Keratinocyte (primary cell): ENCODE measurements at regions not wholly inside any gene's neighbourhood (a gene's known extent, or its start where the extent isn't known, plus 50 kb on each side); places are given as distances from the start of the nearest gene placed in this dataset.

Experiments used
- DNase-seq: peaks from one replicate; pipeline ENCODE4 v3.0.0-alpha.2; 2011; ENCODE audit warnings: low read depth, missing footprints, low spot score
- FAIRE-seq: peaks from 2 replicates; lab custom pipeline; 2011; peaks lifted over from hg19 to GRCh38; lab: Jason Lieb, UNC
- H2AFZ ChIP-seq: 2 replicates; pipeline ENCODE4 v1.6.0; 2012; ENCODE audit warnings: low read length, control low read depth, inconsistent platforms; ENCODE audit not compliant: control insufficient read depth
- H3K27ac ChIP-seq: 2 replicates; pipeline ENCODE4 v1.5.1; 2011; ENCODE audit warnings: low read length; ENCODE audit not compliant: control insufficient read depth, insufficient read depth
- H3K27me3 ChIP-seq: 3 replicates; pipeline ENCODE4 v1.6.0; 2011; ENCODE audit warnings: low read length; ENCODE audit not compliant: control insufficient read depth, insufficient read depth; ENCODE audit errors: extremely low read depth
- H3K36me3 ChIP-seq, 2 experiments: 2 replicates in 1 of 2; 3 replicates in 1 of 2; pipeline ENCODE4 v1.5.1; 2011; ENCODE audit warnings: low read length in 2 of 2, mild to moderate bottlenecking in 1 of 2; ENCODE audit not compliant: control insufficient read depth in 2 of 2, insufficient read depth in 2 of 2; ENCODE audit errors: extremely low read depth in 1 of 2
- H3K4me1 ChIP-seq: 3 replicates; pipeline ENCODE4 v1.5.1; 2011; ENCODE audit warnings: low read length; ENCODE audit not compliant: control insufficient read depth, insufficient read depth; ENCODE audit errors: extremely low read depth
- H3K4me2 ChIP-seq: 3 replicates; pipeline ENCODE4 v1.6.0; 2011; ENCODE audit warnings: low read depth, low read length; ENCODE audit not compliant: control insufficient read depth, insufficient read depth; ENCODE audit errors: extremely low read depth
- H3K4me3 ChIP-seq, 3 experiments: fragments of 200-600 bp in 1 of 3; sonication (generic) in 1 of 3; 2 replicates in 2 of 3; 3 replicates in 1 of 3; pipeline ENCODE4 v1.5.1; 2011 to 2016; ENCODE audit warnings: low read length in 3 of 3, mild to moderate bottlenecking in 3 of 3, control low read depth in 2 of 3, inconsistent platforms in 1 of 3, low read depth in 1 of 3, mixed read lengths in 1 of 3, mixed run types in 1 of 3, moderate library complexity in 1 of 3; ENCODE audit not compliant: control insufficient read depth in 2 of 3, insufficient read depth in 2 of 3; ENCODE audit errors: extremely low read depth in 1 of 3
- H3K79me2 ChIP-seq: 2 replicates; pipeline ENCODE4 v1.6.0; 2012; ENCODE audit warnings: low read length; ENCODE audit not compliant: control insufficient read depth, insufficient read depth
- H3K9ac ChIP-seq: 3 replicates; pipeline ENCODE4 v1.6.0; 2011; ENCODE audit warnings: low read length; ENCODE audit not compliant: control insufficient read depth, insufficient read depth; ENCODE audit errors: extremely low read depth
- H3K9me1 ChIP-seq: 3 replicates; pipeline ENCODE4 v1.6.0; 2011; ENCODE audit warnings: low read length; ENCODE audit not compliant: control insufficient read depth, insufficient read depth; ENCODE audit errors: extremely low read depth
- H3K9me3 ChIP-seq: 2 replicates; pipeline ENCODE4 v1.5.1; 2012; ENCODE audit warnings: low read depth, low read length; ENCODE audit not compliant: control insufficient read depth
- H4K20me1 ChIP-seq: 3 replicates; pipeline ENCODE4 v1.6.0; 2011; ENCODE audit warnings: low read length; ENCODE audit not compliant: control insufficient read depth, insufficient read depth; ENCODE audit errors: extremely low read depth
- EZH2 ChIP-seq: IDR thresholded peaks from one replicate; pipeline ENCODE4 v1.6.1; 2012; ENCODE audit warnings: inconsistent platforms, mild to moderate bottlenecking, low read length, moderate library complexity
- dilution Hi-C: fragments of 300-500 bp; cut with MboI; formaldehyde crosslinking; loops from one replicate; pipeline ENCODE4 v1.7.0; 2020; ENCODE audit warnings: low sequenced_read_pairs; ENCODE audit not compliant: extremely low pct_ligation_motif_present
- TF ChIP-seq, protein P1 (sequence below), 3 experiments: IDR thresholded peaks in 1 of 3; conservative IDR thresholded peaks in 1 of 3; optimal IDR thresholded peaks in 1 of 3; 2 replicates in 2 of 3; 3 replicates in 1 of 3; pipeline versions ENCODE3 to v1.5.1; 2011; ENCODE audit warnings: low read length in 3 of 3, mild to moderate bottlenecking in 3 of 3, moderate library complexity in 2 of 3, control low read depth in 1 of 3, inconsistent platforms in 1 of 3; ENCODE audit not compliant: insufficient read depth in 2 of 3; ENCODE audit errors: extremely low read depth in 1 of 3

DNA sequence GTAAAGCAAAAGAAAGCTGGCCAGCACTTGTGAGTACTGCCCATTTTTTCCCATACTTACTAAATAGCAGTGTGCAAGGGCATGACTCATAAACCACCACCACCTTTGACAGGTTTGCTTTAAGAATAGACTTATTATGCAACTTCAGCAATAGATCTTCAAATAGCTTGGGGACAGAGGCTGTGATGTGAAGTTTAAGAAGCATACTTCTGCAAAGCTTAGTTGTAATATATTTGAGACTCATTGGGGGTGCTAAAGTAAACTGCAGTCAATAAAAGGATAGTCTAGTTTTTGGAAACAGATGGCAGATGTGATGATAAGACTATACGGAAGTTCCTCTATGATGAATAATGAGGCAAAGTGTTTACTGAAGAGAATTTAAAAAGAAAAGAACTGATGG lies 210.0 kb downstream of the PLA2G4A start:
- H3K4me2 ChIP-seq, result peak overlapping the region; percentile 6
- peaks cover 4% of the 10 kb centered on the region for H3K4me1 ChIP-seq
- H2AFZ ChIP-seq, result no peak overlapping the region
- H3K36me3 ChIP-seq, result no peaks in the 10 kb centered on the region
- no peaks in the 10 kb centered on the region for H3K9me1 ChIP-seq
- no peak overlapping the region for H3K27ac ChIP-seq
- no peaks in the 10 kb centered on the region for H3K79me2 ChIP-seq
- no peak overlapping the region for H3K9ac ChIP-seq
- no peak for TF ChIP-seq EZH2
- TF ChIP-seq, protein P1, sequence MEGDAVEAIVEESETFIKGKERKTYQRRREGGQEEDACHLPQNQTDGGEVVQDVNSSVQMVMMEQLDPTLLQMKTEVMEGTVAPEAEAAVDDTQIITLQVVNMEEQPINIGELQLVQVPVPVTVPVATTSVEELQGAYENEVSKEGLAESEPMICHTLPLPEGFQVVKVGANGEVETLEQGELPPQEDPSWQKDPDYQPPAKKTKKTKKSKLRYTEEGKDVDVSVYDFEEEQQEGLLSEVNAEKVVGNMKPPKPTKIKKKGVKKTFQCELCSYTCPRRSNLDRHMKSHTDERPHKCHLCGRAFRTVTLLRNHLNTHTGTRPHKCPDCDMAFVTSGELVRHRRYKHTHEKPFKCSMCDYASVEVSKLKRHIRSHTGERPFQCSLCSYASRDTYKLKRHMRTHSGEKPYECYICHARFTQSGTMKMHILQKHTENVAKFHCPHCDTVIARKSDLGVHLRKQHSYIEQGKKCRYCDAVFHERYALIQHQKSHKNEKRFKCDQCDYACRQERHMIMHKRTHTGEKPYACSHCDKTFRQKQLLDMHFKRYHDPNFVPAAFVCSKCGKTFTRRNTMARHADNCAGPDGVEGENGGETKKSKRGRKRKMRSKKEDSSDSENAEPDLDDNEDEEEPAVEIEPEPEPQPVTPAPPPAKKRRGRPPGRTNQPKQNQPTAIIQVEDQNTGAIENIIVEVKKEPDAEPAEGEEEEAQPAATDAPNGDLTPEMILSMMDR (optimal IDR thresholded peaks at IDR 0.05 in 1 of 3, IDR thresholded peaks at IDR 0.05 in 1 of 3, conservative IDR thresholded peaks at IDR 0.05 in 1 of 3; ENCODE audit: extremely low read depth in 1 of 3, insufficient read depth in 2 of 3, low read length in 3 of 3), result no peak
- no peaks in the 10 kb centered on the region for H4K20me1 ChIP-seq
- no peaks in the 10 kb centered on the region for H3K27me3 ChIP-seq
- DNase-seq (no peak), FAIRE-seq (peak; percentile 84)
- H3K9me3 ChIP-seq, result no peaks in the 10 kb centered on the region
- H3K4me3 ChIP-seq, result no peak overlapping the region
- dilution Hi-C loops, result no loop called here

DNA sequence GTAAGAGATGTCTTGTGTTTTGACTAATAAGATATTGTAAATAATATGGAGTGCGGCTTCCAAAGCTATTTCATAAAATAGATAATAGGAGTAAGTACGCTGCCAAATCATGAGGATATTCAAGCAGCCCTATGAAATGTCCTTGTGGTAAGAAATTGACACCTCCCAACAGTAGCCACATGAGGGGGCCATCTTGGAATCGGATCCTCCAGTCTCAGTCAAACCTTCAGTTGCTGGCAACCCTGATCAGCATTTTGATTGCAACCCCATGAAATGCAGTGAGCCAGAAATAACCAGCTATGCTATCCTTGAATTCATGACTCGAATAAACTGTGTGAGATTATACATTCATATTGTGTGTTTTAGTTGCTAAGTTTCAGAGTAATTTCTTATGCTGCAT lies 212.4 kb downstream of the PLA2G4A start:
- no peaks in the 10 kb centered on the region for H3K27me3 ChIP-seq
- no peaks in the 10 kb centered on the region for H3K79me2 ChIP-seq
- H4K20me1 ChIP-seq, result no peaks in the 10 kb centered on the region
- no peaks in the 10 kb centered on the region for H3K36me3 ChIP-seq
- no peak overlapping the region for H3K27ac ChIP-seq
- DNase-seq (no peak), FAIRE-seq (no peak)
- H3K4me3 ChIP-seq, result no peak overlapping the region
- no peak overlapping the region for H2AFZ ChIP-seq
- TF ChIP-seq EZH2, result no peak
- TF ChIP-seq, protein P1 (optimal IDR thresholded peaks at IDR 0.05 in 1 of 3, IDR thresholded peaks at IDR 0.05 in 1 of 3, conservative IDR thresholded peaks at IDR 0.05 in 1 of 3; ENCODE audit: extremely low read depth in 1 of 3, insufficient read depth in 2 of 3, low read length in 3 of 3), result no peak
- dilution Hi-C loops, result no loop called here
- no peaks in the 10 kb centered on the region for H3K9me1 ChIP-seq
- H3K4me2 ChIP-seq, result no peak overlapping the region
- H3K9me3 ChIP-seq, result no peaks in the 10 kb centered on the region
- H3K9ac ChIP-seq, result no peak overlapping the region
- peaks cover 4% of the 10 kb centered on the region for H3K4me1 ChIP-seq
